Endodermal cell (in vitro differentiated cells): ENCODE measurements at regions not wholly inside any gene's neighbourhood (a gene's known extent, or its start where the extent isn't known, plus 50 kb on each side); places are given as distances from the start of the nearest gene placed in this dataset.

Source experiments
- DNase-seq: peaks from one replicate; pipeline ENCODE4 v3.0.0-alpha.2; 2017
- H3K27ac ChIP-seq: 2 replicates; pipeline ENCODE4 v1.5.1; 2013; ENCODE audit warnings: mild to moderate bottlenecking, low read depth, low read length, moderate library complexity
- H3K27me3 ChIP-seq: 2 replicates; pipeline ENCODE4 v1.6.1; 2013; ENCODE audit warnings: mild to moderate bottlenecking, low read length, moderate library complexity; ENCODE audit not compliant: insufficient read depth, control insufficient read depth, poor library complexity, severe bottlenecking
- H3K36me3 ChIP-seq: 2 replicates; pipeline ENCODE4 v1.7.0; 2013; ENCODE audit warnings: mild to moderate bottlenecking, low read length, moderate library complexity; ENCODE audit not compliant: control insufficient read depth, insufficient read depth
- H3K4me1 ChIP-seq: one replicate; pipeline ENCODE4 v1.7.0; 2013; ENCODE audit warnings: low read length; ENCODE audit not compliant: control insufficient read depth, insufficient read depth
- H3K4me3 ChIP-seq: 2 replicates; pipeline ENCODE4 v1.5.1; 2013; ENCODE audit warnings: mild to moderate bottlenecking, low read length, moderate library complexity
- H3K9ac ChIP-seq: 2 replicates; pipeline ENCODE4 v1.6.1; 2013; ENCODE audit warnings: mild to moderate bottlenecking, low read length, moderate library complexity; ENCODE audit not compliant: poor library complexity, severe bottlenecking; ENCODE audit errors: extremely low read depth
- H3K9me3 ChIP-seq: 2 replicates; pipeline ENCODE4 v1.6.1; 2013; ENCODE audit warnings: mild to moderate bottlenecking, low read length, moderate library complexity; ENCODE audit not compliant: control insufficient read depth
- H3K27ac Mint-ChIP-seq: 2 replicates; pipeline ENCODE4 v1.8.0; 2020; ENCODE audit warnings: mixed read lengths
- H3K27me3 Mint-ChIP-seq: 2 replicates; pipeline ENCODE4 v1.8.0; 2021; ENCODE audit warnings: mild to moderate bottlenecking, mixed read lengths; ENCODE audit not compliant: insufficient read depth
- H3K36me3 Mint-ChIP-seq: 2 replicates; pipeline ENCODE4 v1.8.0; 2020; ENCODE audit warnings: low read depth, mixed read lengths
- H3K4me1 Mint-ChIP-seq: 2 replicates; pipeline ENCODE4 v1.8.0; 2020; ENCODE audit warnings: mixed read lengths
- H3K4me3 Mint-ChIP-seq: 2 replicates; pipeline ENCODE4 v1.8.0; 2020; ENCODE audit warnings: mild to moderate bottlenecking, moderate library complexity, mixed read lengths
- H3K9me3 Mint-ChIP-seq: 2 replicates; pipeline ENCODE4 v1.8.0; 2020; ENCODE audit warnings: mild to moderate bottlenecking, mixed read lengths
- WGBS, 2 experiments: methylation state at CpG; one replicate each; pipeline versions ENCODE4 v1.1.5 to v1.1.7; 2013; ENCODE audit warnings: missing lambda C conversion rate in 2 of 2, mixed read lengths in 1 of 2; ENCODE audit not compliant: insufficient coverage in 1 of 2, insufficient read length in 1 of 2; 5-methylcytosine and 5-hydroxymethylcytosine counted together
- TF ChIP-seq, protein P1 (sequence below): fragments of 200-600 bp; sonication (generic); conservative IDR thresholded peaks from 2 replicates; pipeline ENCODE4 v1.5.0; 2021; ENCODE audit warnings: antibody characterized with exemption, mild to moderate bottlenecking

GRCh38 chr5:75002271-75002670 is 50.1 kb downstream of the GCNT4 start:
- Mint-ChIP-seq H3K4me1 (no peaks in the 10 kb centered on the region), H3K36me3 (no peaks in the 10 kb centered on the region), H3K9me3 (peaks cover 17% of the 10 kb centered on the region), H3K4me3 (no peak overlapping the region), H3K27me3 (no peaks in the 10 kb centered on the region), H3K27ac (no peak overlapping the region)
- DNase-seq: no peak
- H3K4me3 ChIP-seq: no peak overlapping the region
- H3K9me3 ChIP-seq: peaks cover 25% of the 10 kb centered on the region
- H3K27ac ChIP-seq: no peak overlapping the region
- H3K27me3 ChIP-seq: no peaks in the 10 kb centered on the region
- WGBS, 2 experiments: 93 to 95% methylated on average over 4 of the region's 4 CpGs
- no peaks in the 10 kb centered on the region for H3K36me3 ChIP-seq
- TF ChIP-seq, protein P1, sequence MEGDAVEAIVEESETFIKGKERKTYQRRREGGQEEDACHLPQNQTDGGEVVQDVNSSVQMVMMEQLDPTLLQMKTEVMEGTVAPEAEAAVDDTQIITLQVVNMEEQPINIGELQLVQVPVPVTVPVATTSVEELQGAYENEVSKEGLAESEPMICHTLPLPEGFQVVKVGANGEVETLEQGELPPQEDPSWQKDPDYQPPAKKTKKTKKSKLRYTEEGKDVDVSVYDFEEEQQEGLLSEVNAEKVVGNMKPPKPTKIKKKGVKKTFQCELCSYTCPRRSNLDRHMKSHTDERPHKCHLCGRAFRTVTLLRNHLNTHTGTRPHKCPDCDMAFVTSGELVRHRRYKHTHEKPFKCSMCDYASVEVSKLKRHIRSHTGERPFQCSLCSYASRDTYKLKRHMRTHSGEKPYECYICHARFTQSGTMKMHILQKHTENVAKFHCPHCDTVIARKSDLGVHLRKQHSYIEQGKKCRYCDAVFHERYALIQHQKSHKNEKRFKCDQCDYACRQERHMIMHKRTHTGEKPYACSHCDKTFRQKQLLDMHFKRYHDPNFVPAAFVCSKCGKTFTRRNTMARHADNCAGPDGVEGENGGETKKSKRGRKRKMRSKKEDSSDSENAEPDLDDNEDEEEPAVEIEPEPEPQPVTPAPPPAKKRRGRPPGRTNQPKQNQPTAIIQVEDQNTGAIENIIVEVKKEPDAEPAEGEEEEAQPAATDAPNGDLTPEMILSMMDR: no peak
- H3K9ac ChIP-seq: no peak overlapping the region
- H3K4me1 ChIP-seq: no peaks in the 10 kb centered on the region

DNA sequence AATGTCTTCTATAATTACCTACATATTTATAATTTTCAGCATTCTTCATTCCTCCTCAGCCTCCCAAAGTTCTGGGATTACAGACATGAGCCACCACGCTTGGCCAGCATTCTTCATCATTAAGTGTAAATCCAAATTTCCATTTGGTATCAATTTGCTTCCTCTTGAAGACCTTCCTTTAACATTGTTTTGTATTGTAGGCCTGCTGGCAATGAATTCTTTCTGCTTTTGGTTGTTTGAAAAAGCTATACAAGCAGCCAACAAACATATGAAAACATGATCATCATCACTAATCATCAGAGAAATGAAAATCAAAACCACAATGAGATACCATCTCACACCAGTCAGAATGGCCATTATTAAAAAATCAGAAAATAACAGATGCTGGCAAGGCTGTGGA is 56.4 kb downstream of the GCNT4 start:
- TF ChIP-seq, protein P1: no peak
- Histone ChIP-seq H3K9me3 (no peaks in the 10 kb centered on the region), H3K4me1 (peaks cover 5% of the 10 kb centered on the region), H3K27ac (no peak overlapping the region), H3K36me3 (no peaks in the 10 kb centered on the region), H3K4me3 (no peak overlapping the region), H3K27me3 (no peaks in the 10 kb centered on the region), H3K9ac (no peak overlapping the region)
- no peak overlapping the region for H3K27ac Mint-ChIP-seq
- H3K27me3 Mint-ChIP-seq: no peaks in the 10 kb centered on the region
- H3K9me3 Mint-ChIP-seq: no peaks in the 10 kb centered on the region
- H3K4me1 Mint-ChIP-seq: no peaks in the 10 kb centered on the region
- DNase-seq: no peak
- no peaks in the 10 kb centered on the region for H3K36me3 Mint-ChIP-seq
- H3K4me3 Mint-ChIP-seq: no peak overlapping the region
- WGBS, 2 experiments: 100% methylated on average over 1 of the region's 1 CpG; no CpG with 5 or more reads in 1 of the 2 experiments

DNA sequence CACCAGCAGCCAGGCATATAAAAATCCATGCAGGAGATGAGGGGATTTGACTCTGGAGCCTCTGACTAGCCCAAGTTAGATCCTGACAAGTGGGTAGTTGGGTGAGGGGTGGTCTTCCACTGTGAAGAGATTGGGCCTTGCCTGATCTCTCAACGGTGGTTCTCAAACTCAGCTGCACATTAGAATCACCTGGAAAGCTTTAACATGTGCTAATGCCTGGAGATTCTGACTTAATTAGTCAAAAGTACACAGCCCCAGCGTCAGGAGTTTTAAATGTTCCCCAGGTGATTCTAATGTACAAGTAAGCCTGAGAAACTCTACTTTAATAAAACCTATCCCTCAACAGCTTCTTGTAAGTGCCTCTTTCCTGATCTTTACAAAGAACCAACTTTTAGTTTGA is 57.5 kb downstream of the GCNT4 start:
- no peak overlapping the region for H3K27ac Mint-ChIP-seq
- TF ChIP-seq, protein P1: no peak
- H3K4me3 Mint-ChIP-seq: no peak overlapping the region
- H3K27me3 Mint-ChIP-seq: no peaks in the 10 kb centered on the region
- H3K27ac ChIP-seq: no peak overlapping the region
- H3K27me3 ChIP-seq: no peaks in the 10 kb centered on the region
- H3K4me1 ChIP-seq: peaks cover 5% of the 10 kb centered on the region
- no peaks in the 10 kb centered on the region for H3K9me3 Mint-ChIP-seq
- H3K36me3 Mint-ChIP-seq: no peaks in the 10 kb centered on the region
- no peaks in the 10 kb centered on the region for H3K36me3 ChIP-seq
- no peak overlapping the region for H3K4me3 ChIP-seq
- no peak for DNase-seq
- H3K4me1 Mint-ChIP-seq: no peaks in the 10 kb centered on the region
- 91 to 100% methylated on average over 1 to 2 of the region's 2 CpGs for WGBS, 2 experiments
- no peaks in the 10 kb centered on the region for H3K9me3 ChIP-seq
- H3K9ac ChIP-seq: no peak overlapping the region
